ENCODE measurements at regions not wholly inside any gene's neighbourhood (a gene's known extent, or its start where the extent isn't known, plus 50 kb on each side); places are given as distances from the start of the nearest gene placed in this dataset.
"Not testable (repeated sequence)": the region's sequence is repeated elsewhere in the genome, so short reads cannot be mapped to it uniquely, and the experiment has no call there.

DNA sequence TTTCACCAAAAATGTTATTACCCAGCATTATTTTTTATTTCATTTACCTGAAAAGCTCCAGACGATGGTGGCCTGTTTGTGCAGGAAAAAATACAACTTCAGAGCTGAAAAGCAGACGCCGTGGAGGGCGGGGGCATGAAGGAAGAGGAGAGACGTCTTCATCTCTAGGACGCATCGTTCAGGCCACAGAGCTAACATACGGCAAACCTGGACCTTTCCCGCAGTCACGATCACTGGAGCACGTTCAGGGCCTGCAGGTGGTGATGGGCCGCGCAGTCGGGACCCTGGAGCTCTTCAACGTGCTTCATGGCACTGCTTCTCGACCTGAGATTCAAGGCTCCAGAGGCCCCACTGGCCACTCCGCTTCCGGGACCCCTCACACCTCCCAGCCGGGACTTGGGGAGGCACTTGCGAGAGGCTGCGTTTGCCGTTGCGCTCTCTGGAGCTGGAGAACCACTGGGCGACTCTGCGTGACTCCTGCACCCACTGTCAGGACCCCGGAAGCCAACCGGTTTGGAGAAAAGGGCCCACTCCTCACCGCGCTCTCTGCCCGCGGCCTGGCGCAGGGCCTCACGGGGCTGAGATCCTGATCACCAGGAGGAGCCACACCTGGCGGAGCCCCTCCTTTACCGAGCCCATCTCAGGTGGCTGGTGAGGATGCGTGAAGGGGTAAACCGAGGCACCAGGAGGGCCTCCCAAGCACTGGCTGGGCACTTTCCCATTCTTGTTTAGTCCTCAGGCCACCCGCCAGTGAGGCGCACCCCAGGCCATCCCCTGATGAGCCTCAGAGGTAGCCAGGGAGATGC lies 164.4 kb upstream of the AFDN start:
- no peak for DNase-seq (ENCODE audit: low spot score)

DNA sequence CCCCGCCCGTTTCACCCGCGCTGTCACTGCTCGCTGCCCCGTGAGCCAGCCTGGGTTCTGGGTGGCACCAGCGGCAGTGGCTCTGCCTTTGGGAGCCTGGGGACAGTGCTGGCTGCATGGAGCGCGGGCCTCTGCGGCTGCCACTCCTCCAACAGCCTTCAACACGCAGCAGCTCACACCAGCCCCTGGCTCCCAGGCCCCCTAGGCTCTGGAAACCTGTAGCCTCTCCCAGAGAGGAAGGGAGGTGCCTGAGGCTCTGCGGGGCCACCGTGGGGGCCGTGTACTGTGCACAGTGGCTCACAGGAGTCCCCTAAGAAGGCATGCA lies 163.9 kb upstream of the AFDN start:
- no peak for DNase-seq (ENCODE audit: low spot score)

DNA sequence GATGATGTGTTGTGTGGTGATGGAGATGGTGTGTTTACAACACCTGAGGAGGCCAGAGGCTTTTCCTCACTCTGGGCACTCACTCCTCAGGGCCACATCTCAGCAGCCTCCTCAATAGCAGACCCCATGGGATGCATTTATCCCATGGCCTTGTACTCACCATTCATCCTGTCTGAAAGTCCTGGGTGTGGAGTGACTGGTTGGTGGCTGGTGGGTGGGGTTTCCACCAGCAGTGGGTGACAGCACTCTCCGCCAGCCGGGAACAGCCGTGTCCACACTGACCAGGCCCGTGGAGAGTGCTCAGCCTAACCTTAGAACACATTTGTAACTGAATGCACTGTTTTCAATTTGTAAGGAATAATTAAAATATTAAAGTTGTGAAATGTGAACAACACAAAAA lies 163.4 kb upstream of the AFDN start:
- DNase-seq (ENCODE audit: low spot score) = no peak

- no peak for DNase-seq (ENCODE audit: low spot score)
Observed at GRCh38 chr6:167663784-167664443, 162.8 kb upstream of the AFDN start.

- peak; percentile 59 for DNase-seq (ENCODE audit: low spot score)
Observed at GRCh38 chr6:167664678-167665660, 161.7 kb upstream of the AFDN start.

GRCh38 chr6:167665698-167666330 lies 160.9 kb upstream of the AFDN start:
- no peak for DNase-seq (ENCODE audit: low spot score)

- no peak for DNase-seq (ENCODE audit: low spot score)
Observed at GRCh38 chr6:167666571-167667203, 160.0 kb upstream of the AFDN start.

DNA sequence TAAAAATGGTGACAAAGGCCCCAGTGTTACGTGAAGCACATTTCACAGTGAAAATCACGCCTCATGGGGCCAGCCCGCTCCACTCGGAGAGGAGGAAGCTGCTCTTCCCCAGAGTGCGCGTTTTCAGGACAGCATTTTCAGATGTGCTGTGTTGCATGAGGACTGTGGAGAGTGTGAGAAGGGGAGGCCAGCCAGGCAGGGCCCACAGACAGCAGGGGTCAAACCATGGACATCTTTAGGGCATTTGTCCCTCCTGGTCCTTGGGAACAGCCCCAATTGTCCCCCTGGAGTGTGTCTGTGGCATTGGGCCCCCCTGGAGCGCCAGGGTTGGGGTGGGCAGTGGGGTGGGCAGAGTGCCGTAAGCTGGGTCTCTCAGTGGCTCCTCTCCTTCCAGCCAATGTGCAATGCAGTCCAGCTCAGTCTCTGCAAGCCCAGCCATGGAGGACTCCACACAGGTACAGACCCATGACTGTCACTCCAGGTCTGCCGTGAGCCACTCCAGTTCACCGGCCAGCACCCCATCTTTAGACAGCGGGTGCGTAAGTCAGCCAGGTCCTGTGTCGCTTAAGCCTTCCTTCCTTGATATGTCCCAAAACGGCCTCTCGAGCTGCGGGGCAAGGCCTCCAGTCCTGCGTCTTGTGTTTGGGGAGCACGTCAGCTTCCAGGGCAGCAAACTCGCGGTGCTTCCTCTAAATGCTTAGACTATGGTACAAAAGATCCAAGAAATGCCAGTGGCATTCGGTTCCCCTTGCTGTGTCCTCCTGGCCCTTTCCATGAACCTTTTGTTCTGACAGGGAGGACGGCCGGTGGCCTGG lies 159.3 kb upstream of the AFDN start:
- DNase-seq (ENCODE audit: low spot score) = no peak

DNA sequence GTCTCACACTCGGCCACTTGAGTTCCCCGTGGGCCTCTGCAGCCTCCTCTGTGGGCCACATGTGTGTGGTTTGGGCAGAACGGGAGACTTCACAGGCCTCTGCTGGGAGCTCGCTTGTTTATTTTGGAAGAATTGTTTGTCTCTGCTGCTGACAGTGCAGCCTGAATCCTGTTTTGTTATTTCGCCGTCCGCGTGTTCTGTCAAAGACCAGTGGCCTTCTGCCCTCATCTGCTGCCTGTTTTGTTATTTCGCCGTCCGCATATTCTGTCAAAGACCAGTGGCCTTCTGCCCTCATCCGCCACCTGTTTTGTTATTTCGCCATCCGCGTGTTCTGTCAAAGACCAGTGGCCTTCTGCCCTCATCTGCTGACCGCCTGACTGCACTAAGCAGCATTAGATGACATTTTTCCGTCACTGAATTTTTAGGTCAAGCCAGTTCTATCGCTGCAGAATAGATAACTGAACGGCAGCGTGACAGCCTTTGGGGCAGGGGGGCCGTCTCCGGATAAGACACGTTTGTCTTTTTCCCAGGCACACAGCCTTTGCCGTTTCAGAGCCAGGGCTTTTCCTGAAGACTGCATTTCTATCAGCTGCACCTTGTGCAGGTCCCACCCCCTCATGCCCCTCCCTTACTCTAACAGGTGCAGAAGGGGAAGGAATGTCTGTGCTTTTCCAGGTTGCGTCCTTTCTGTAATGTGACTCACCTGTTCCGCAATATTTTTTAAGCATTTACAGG lies 158.5 kb upstream of the AFDN start:
- DNase-seq (ENCODE audit: low spot score) = no peak

DNA sequence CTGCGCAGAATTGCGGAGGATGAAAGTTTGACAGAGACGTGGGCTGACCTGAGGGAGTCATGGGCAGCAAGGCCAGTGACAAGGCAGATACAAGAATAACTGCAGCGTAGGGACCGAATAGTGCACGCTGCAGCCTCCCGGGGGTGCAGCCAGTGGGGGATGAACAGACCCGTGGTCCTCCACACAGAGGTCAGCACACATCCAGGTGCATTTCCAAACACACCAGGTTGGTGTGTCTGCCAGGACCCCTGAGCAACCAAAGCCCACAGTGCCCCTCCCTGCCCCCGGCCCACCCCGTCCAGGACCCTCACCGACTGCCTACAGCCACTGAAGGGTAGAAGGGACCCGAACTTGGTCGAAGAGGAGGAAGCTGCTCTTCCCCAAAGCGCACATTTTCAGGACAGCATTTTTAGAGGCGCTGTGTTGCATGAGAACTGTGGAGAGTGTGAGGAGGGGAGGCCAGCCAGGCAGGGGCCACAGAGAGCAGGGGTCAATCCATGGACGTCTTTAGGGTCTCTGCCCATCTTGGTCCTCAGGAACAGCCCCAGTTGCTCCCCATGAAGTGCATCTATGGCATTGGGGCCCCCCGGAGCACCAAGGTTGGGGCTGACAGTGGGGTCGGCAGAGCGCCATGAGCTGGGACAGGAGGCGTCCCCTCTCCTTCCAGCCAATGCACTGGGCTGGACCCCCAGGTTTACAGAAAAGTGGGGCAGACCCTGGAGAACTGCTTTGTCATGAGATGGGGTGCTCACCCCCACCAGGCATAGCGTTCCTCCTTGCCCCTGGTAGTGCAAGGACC lies 157.8 kb upstream of the AFDN start:
- no peak for DNase-seq (ENCODE audit: low spot score)

- DNase-seq (ENCODE audit: low spot score) = no peak
Observed at GRCh38 chr6:167669553-167669849, 157.2 kb upstream of the AFDN start.

DNA sequence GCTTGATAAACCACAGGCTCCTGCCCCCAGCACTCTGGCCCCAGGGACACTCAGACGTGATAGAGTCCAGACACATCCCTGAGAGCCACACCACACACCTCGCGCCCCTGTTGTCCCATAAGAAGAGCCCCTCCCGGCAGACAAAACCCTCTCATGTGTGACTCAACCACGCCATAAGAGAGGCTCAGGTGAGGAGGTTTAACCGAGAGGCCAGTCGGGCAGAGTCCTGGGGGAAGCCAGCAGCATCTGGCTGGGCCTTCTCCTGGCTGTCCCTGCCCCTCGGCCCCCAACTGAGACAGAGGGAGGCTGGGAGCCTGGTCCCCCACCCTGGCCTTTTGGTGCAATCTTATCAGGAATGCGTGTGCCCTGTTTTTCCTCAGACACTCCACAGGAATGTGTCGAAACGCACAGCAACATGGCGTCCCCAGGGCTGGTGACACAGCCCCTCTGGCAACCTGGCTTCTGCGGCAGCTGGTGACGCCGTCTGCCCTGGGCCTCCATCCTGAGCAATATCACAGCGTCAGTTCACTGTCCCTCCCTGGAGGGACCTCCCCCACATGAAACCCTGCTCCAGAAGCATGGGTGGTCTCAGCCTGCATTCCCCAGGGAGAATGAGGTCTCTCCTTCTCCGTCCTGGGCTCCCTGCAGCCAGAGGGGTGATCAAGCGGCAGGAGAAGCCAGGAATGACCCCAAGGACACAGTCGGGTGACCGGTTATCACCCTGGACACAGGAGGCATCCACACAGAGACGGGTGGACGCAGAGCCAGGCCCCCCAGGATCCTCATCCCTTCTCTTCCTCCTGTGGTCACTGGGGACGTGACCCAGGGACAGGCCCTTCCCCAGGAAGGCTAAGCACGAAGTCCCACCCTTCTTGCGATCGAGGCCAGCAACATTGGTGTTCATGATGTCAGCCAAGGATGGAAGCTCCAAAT lies 156.6 kb upstream of the AFDN start:
- DNase-seq (ENCODE audit: low spot score) = no peak

- no peak for DNase-seq (ENCODE audit: low spot score)
Observed at GRCh38 chr6:167670938-167671338, 155.8 kb upstream of the AFDN start.

- DNase-seq (ENCODE audit: low spot score) = not testable (repeated sequence)
Observed at GRCh38 chr6:167671379-167671976, 155.2 kb upstream of the AFDN start.

GRCh38 chr6:167671977-167672687 lies 154.6 kb upstream of the AFDN start:
- DNase-seq (ENCODE audit: low spot score) = no peak

- no peak for DNase-seq (ENCODE audit: low spot score)
Observed at GRCh38 chr6:167672738-167673137, 154.0 kb upstream of the AFDN start.

DNA sequence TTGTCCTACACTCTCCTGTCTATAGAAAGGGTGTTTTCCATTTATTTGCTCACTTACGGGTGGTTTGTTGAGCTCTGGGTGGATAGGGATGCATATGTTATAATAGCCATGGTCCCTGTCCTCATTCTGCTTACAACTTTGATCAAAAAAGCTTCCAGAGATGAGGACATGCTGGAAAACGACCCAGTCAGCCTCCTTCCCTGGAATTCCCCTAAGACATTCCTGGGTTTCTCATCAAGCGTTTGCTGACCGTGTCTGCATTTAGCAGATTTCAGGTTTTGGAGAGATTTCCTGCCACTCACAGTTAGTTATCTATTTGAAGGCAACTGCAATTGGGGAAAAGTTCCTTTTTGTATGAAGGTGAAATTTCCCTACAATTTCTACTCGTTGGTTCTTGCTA lies 152.8 kb upstream of the AFDN start:
- DNase-seq (ENCODE audit: low spot score) = no peak

Data from putamen (tissue), 1 donor.